Central memory CD8-positive, alpha-beta T cell (primary cell): ENCODE measurements at regions not wholly inside any gene's neighbourhood (a gene's known extent, or its start where the extent isn't known, plus 50 kb on each side); places are given as distances from the start of the nearest gene placed in this dataset.

ENCODE experiments used
- ATAC-seq: fragments of 150-1000 bp; cut with Tn5 transposase; replicated peaks from 2 replicates; pipeline ENCODE4 v1.10.0; 2022; ENCODE audit warnings: mild to moderate bottlenecking, moderate FRiP score, moderate number of reproducible peaks; ENCODE audit not compliant: poor library complexity, severe bottlenecking; ENCODE audit errors: extremely low read depth
- DNase-seq, 2 donors: peaks; one replicate each; pipeline ENCODE4 v3.0.0; 2021; ENCODE audit warnings: low spot score in 2 of 2
- H3K27ac Mint-ChIP-seq: one replicate; pipeline ENCODE4 v1.8.0; 2022; ENCODE audit warnings: low read depth, mild to moderate bottlenecking, moderate library complexity, mixed read lengths
- H3K27me3 Mint-ChIP-seq: one replicate; pipeline ENCODE4 v1.8.0; 2022; ENCODE audit warnings: mixed read lengths
- H3K36me3 Mint-ChIP-seq: one replicate; pipeline ENCODE4 v1.8.0; 2022; ENCODE audit warnings: mild to moderate bottlenecking, moderate library complexity, mixed read lengths; ENCODE audit not compliant: insufficient read depth
- H3K4me1 Mint-ChIP-seq: one replicate; pipeline ENCODE4 v1.8.0; 2022; ENCODE audit warnings: mixed read lengths
- H3K4me3 Mint-ChIP-seq: one replicate; pipeline ENCODE4 v1.8.0; 2022; ENCODE audit warnings: mild to moderate bottlenecking, moderate library complexity, mixed read lengths
- H3K9me3 Mint-ChIP-seq: one replicate; pipeline ENCODE4 v1.8.0; 2022; ENCODE audit warnings: mixed read lengths

GRCh38 chr4:81605271-81605670 is 133.6 kb upstream of the RASGEF1B start:
- no peak overlapping the region for H3K4me3 Mint-ChIP-seq
- peaks cover 13% of the 10 kb centered on the region for H3K27me3 Mint-ChIP-seq
- no peak for ATAC-seq
- DNase-seq: no peak
- no peaks in the 10 kb centered on the region for H3K4me1 Mint-ChIP-seq
- no peaks in the 10 kb centered on the region for H3K9me3 Mint-ChIP-seq
- H3K36me3 Mint-ChIP-seq: no peaks in the 10 kb centered on the region
- no peak overlapping the region for H3K27ac Mint-ChIP-seq

GRCh38 chr4:81604683-81605218 is 133.0 kb upstream of the RASGEF1B start:
- DNase-seq: no peak
- no peak overlapping the region for H3K4me3 Mint-ChIP-seq
- H3K36me3 Mint-ChIP-seq: no peaks in the 10 kb centered on the region
- H3K4me1 Mint-ChIP-seq: no peaks in the 10 kb centered on the region
- H3K27me3 Mint-ChIP-seq: peaks cover 18% of the 10 kb centered on the region
- H3K27ac Mint-ChIP-seq: no peak overlapping the region
- no peaks in the 10 kb centered on the region for H3K9me3 Mint-ChIP-seq
- ATAC-seq: no peak

- H3K27me3 Mint-ChIP-seq: peaks cover 34% of the 10 kb centered on the region
- no peak overlapping the region for H3K27ac Mint-ChIP-seq
- no peaks in the 10 kb centered on the region for H3K36me3 Mint-ChIP-seq
- no peaks in the 10 kb centered on the region for H3K4me1 Mint-ChIP-seq
- H3K4me3 Mint-ChIP-seq: no peak overlapping the region
- H3K9me3 Mint-ChIP-seq: no peaks in the 10 kb centered on the region
- no peak for ATAC-seq
- no peak for DNase-seq
Observed at GRCh38 chr4:81602854-81603253, 131.1 kb upstream of the RASGEF1B start.

DNA sequence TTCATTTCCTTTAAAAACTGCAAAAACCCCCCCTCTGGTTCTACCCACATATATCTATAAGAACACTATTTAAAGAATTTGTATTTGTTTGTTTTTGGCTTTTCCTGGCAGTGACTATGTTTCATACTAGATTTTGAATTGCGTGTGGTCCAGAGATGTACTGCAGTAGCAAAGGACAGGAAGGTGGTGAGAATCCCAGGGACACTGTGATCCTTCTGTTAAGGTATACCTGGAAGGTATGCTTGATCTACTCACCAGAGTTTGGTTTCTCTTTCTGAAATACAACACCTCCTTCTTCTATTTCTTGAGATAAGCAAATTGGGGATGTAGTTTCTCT is 129.6 kb upstream of the RASGEF1B start:
- H3K9me3 Mint-ChIP-seq: no peaks in the 10 kb centered on the region
- no peaks in the 10 kb centered on the region for H3K36me3 Mint-ChIP-seq
- H3K4me3 Mint-ChIP-seq: no peak overlapping the region
- ATAC-seq: no peak
- no peak for DNase-seq
- no peaks in the 10 kb centered on the region for H3K4me1 Mint-ChIP-seq
- H3K27me3 Mint-ChIP-seq: peaks cover 34% of the 10 kb centered on the region
- no peak overlapping the region for H3K27ac Mint-ChIP-seq

- no peaks in the 10 kb centered on the region for H3K36me3 Mint-ChIP-seq
- no peaks in the 10 kb centered on the region for H3K4me1 Mint-ChIP-seq
- no peak overlapping the region for H3K27ac Mint-ChIP-seq
- no peaks in the 10 kb centered on the region for H3K9me3 Mint-ChIP-seq
- no peak overlapping the region for H3K4me3 Mint-ChIP-seq
- ATAC-seq: no peak
- peaks cover 34% of the 10 kb centered on the region for H3K27me3 Mint-ChIP-seq
- no peak for DNase-seq
Observed at GRCh38 chr4:81600520-81601357, 129.0 kb upstream of the RASGEF1B start.

DNA sequence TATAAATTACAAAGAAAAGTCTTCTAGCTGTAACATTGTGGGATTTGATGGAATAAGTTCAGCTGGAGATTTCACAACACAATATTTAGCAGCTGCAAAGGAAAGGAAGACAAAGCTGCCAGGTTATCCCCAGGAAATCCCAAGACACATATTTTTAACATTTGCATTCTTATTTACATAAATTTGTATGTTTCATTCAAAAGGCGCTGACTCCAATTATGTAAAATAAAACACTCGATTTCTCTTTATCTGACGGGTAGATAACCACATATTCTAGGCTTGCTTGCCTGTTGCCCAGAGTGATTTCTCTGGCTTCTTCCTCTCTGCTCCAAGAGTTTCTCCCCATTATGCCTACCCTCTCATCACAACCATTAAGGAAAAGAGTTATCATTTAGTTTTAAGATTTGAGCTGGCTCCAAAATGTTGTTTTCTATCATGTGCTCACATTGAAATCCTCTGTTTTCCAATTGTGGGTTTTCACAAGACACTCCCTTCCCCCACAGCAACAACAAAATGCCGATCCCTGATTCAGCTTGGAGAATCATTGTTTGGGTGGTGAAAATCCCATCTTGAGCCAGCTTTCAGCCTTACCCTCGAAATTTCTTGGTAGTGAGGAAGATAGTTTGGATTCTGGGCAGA is 128.2 kb upstream of the RASGEF1B start:
- peaks cover 34% of the 10 kb centered on the region for H3K27me3 Mint-ChIP-seq
- H3K4me3 Mint-ChIP-seq: no peak overlapping the region
- H3K9me3 Mint-ChIP-seq: no peaks in the 10 kb centered on the region
- DNase-seq (no peak), ATAC-seq (no peak)
- H3K4me1 Mint-ChIP-seq: no peaks in the 10 kb centered on the region
- H3K36me3 Mint-ChIP-seq: no peaks in the 10 kb centered on the region
- H3K27ac Mint-ChIP-seq: no peak overlapping the region

DNA sequence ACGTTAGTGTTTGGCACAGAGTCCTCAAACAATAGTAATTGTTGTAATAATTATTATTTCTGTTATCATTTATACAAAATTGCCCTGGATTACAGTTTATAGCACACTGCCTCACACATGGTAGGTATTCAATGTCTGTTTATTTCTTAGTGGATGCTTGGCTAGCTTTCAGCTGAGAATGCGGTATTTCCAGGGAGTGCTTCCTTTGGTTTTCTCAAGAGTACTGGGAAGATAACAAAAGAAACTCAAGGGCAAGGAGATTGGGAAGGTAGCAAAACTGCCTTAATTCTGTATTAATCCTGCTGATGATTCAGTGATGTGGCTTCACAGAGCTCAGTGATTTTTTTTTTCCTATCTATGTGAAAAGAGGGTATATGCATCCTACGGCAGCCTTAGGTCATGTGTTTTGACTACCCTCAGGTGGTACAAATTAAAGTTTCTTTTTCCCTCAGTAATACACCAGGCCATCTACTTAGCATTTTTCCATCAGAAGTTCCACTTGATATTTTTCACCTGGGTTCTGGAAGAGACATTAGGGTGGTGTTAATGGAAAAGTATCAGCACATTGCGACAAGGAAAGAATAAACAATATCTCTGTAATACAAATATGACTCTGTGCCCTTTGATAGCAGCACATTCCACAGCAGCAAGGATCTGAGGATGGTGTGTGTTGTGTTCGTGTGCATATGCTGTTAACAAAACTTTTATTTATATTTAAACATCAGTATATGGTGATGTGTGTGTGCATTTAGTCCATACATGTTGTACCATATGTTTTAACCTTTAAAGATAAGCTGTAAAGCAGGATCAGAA is 124.3 kb upstream of the RASGEF1B start:
- no peaks in the 10 kb centered on the region for H3K4me1 Mint-ChIP-seq
- DNase-seq (no peak), ATAC-seq (no peak)
- H3K36me3 Mint-ChIP-seq: peaks cover 1% of the 10 kb centered on the region
- H3K9me3 Mint-ChIP-seq: no peaks in the 10 kb centered on the region
- H3K4me3 Mint-ChIP-seq: no peak overlapping the region
- peaks cover 29% of the 10 kb centered on the region for H3K27me3 Mint-ChIP-seq
- H3K27ac Mint-ChIP-seq: no peak overlapping the region

GRCh38 chr4:81595287-81595686 is 123.6 kb upstream of the RASGEF1B start:
- Mint-ChIP-seq H3K27me3 (peaks cover 22% of the 10 kb centered on the region), H3K27ac (no peak overlapping the region), H3K36me3 (peaks cover 1% of the 10 kb centered on the region), H3K4me1 (no peaks in the 10 kb centered on the region), H3K4me3 (no peak overlapping the region), H3K9me3 (no peaks in the 10 kb centered on the region)
- no peak for ATAC-seq
- no peak for DNase-seq

- Mint-ChIP-seq H3K4me1 (no peaks in the 10 kb centered on the region), H3K4me3 (no peak overlapping the region), H3K36me3 (peaks cover 1% of the 10 kb centered on the region), H3K27me3 (peaks cover 15% of the 10 kb centered on the region), H3K27ac (no peak overlapping the region), H3K9me3 (no peaks in the 10 kb centered on the region)
- no peak for ATAC-seq
- DNase-seq: no peak
Observed at GRCh38 chr4:81594490-81595159, 122.9 kb upstream of the RASGEF1B start.

- Mint-ChIP-seq H3K9me3 (no peaks in the 10 kb centered on the region), H3K27me3 (no peaks in the 10 kb centered on the region), H3K4me1 (no peaks in the 10 kb centered on the region), H3K36me3 (peaks cover 1% of the 10 kb centered on the region), H3K27ac (no peak overlapping the region), H3K4me3 (no peak overlapping the region)
- DNase-seq (no peak), ATAC-seq (no peak)
Observed at GRCh38 chr4:81592701-81593100, 121.0 kb upstream of the RASGEF1B start.

DNA sequence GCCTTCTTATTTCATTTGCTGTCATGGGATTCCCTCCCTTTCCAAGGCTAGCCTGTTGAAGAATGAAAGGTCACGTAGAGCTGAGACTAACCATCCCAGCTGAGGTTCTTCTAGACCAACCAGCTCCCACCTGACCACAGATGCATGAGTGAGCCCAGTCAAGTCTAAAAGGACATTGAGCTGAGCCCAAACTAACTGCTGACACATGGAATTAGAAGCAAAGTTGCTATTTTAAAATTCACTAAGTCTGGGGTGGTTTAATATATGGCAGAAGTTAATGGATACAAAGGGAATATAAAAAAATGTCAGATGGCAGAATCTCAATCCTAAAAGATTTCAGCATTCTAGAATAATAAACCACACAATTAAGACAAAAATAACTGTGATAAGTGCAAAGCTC is 118.9 kb upstream of the RASGEF1B start:
- ATAC-seq: no peak
- Mint-ChIP-seq H3K36me3 (peaks cover 1% of the 10 kb centered on the region), H3K4me1 (no peaks in the 10 kb centered on the region), H3K27ac (no peak overlapping the region), H3K27me3 (no peaks in the 10 kb centered on the region), H3K9me3 (no peaks in the 10 kb centered on the region), H3K4me3 (no peak overlapping the region)
- no peak for DNase-seq

DNA sequence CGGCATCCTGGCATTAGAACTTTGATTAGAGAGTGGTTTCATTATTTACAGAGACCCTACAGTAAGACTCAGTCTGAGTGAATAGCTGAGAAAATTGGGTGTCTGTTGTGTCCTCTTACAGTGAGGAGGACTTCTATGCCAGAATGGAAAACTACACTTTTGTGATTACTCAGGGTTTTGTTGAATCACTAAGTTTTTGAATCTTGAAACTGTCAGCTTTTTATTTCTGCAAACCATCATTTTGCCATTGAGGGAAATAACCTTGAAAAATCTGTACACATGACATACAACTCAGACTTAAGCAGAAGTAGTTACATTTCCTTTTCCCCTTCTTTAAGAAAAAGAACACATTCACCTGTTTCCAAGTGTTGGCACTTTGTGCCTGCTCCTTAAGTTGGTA is 117.6 kb upstream of the RASGEF1B start:
- peaks cover 1% of the 10 kb centered on the region for H3K36me3 Mint-ChIP-seq
- no peaks in the 10 kb centered on the region for H3K9me3 Mint-ChIP-seq
- no peaks in the 10 kb centered on the region for H3K27me3 Mint-ChIP-seq
- ATAC-seq: no peak
- no peak overlapping the region for H3K4me3 Mint-ChIP-seq
- H3K27ac Mint-ChIP-seq: no peak overlapping the region
- no peak for DNase-seq
- no peaks in the 10 kb centered on the region for H3K4me1 Mint-ChIP-seq
